ENCODE measurements at regions not wholly inside any gene's neighbourhood (a gene's known extent, or its start where the extent isn't known, plus 50 kb on each side); places are given as distances from the start of the nearest gene placed in this dataset.

DNA sequence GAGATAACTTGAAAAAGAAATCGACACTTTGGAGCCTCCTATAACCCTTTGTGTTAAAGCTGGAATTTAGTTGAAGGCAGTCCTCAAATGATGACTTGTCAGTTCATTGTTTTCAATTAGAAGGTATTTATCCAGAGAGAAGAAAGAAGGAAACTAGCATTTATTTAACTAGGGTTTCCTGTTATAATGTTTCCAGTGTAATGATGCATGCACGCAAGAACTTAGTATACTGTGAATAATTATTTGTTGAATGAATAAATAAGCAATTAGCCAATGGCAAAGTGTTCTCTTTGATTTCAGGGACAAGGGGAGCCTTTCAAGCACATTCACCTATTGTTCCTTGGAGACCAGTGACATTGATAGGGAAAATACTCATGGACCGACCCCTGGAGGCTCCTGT lies 307.4 kb downstream of the KLF5 start:
- DNase-seq = no peak

- no peak for DNase-seq
Measured at GRCh38 chr13:73365681-73366080, 306.9 kb downstream of the KLF5 start.

- DNase-seq = no peak
Measured at GRCh38 chr13:73365252-73365651, 306.4 kb downstream of the KLF5 start.

DNA sequence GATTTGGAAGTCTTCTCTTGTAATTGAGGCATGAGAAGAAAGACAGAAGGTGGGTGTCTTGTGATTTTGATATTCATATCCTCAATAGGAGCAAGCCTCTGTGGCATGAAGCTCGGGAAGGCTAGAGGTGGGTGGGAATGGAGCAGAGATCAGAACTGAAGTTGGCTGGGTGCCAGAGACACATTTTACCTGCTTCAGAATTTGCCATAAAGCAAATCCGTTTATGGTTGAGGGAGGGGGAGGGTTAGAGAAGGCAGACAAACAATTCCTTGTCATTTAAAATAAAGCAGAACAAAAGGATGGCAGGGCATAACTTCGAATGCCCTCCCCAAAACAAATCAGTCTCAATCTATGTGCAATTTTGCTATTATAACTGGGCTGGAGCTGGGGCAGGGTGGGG lies 305.9 kb downstream of the KLF5 start:
- no peak for DNase-seq

DNA sequence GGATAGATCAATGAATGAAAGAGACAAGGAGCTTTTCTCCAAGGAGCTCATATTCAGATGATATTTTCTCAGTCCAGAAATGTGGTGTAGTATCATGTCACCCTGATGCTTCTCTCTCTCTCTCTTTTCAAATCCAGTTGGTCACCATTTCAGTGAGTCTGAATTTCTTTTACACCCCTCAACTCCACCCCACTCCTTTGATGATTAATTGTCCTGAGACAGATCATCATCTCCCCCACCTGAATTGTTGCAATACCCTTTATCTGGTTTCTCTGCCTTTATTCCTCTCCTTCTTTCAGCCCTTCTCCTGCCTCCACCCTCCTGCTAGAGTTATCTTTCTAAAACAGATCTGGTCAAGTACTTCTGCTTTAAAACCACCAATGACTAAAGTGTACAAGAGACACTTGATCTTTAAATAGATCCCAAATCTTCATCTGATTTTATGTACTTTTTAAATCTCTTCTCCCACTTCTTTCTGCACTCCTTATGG lies 299.8 kb downstream of the KLF5 start:
- no peak for DNase-seq

DNA sequence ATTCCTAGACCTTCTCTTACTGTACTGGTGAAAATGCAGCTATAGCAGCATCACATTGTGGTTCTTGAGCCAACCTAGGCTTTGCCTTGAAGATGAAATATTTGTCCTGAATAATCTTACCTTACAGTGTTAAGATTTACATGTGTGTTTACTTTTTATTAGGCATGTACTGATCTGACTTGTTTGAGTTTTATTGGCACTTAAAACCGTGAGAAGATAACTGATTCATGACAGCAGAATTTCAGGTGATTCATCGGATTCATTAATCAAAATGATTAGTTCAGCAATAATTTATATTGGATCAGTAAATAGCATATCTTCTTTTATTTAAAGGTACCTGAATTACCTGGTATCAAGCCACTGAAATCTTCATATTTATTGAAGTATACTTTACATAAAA lies 296.3 kb downstream of the KLF5 start:
- no peak for DNase-seq

- no peak for DNase-seq
Measured at GRCh38 chr13:73351730-73352129, 292.9 kb downstream of the KLF5 start.

DNA sequence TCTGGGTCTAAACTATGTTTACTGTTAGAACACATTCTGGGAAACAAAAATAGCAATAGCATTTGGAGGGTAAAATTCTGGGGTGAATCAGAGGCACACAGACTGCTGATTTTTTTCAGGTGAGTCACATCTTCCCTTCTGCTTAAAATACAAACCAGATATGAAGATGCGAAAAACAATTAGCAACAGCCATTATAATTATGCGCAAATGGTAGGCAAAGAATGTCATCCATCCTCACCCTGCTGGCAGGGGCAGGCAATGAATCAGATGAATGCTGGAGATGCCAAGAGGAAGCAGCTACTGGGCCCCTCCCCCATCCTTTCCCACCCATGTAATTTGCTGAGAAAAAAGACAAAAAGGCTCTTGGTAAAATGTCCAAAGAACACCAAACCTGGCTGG lies 282.9 kb downstream of the KLF5 start:
- peak in 1 of 2 donors; percentile 6 for DNase-seq

GRCh38 chr13:73340069-73340468 lies 281.3 kb downstream of the KLF5 start:
- DNase-seq = no peak

DNA sequence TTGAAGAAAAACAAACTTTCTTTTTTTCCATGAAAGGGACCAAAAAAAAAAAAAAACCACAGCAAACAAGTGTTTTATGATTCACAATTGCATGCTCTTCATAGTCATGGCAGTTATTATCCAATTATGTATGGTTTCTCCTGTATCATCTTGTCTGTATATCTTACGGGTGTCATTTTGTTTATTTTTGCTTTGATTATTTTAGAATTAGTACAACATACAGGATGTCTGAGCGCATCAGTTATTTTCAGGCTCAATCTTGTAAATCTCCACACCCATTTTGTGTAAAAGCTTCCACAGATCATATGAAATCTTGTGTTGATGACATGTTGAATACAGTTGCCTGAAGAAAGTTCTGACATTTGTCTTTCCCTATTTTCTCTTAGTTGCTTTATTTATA lies 280.3 kb downstream of the KLF5 start:
- no peak for DNase-seq

- DNase-seq = no peak
Measured at GRCh38 chr13:73338389-73338788, 279.6 kb downstream of the KLF5 start.

- no peak for DNase-seq
Measured at GRCh38 chr13:73337532-73337931, 278.7 kb downstream of the KLF5 start.

- no peak for DNase-seq
Measured at GRCh38 chr13:73336773-73337172, 278.0 kb downstream of the KLF5 start.

- no peak for DNase-seq
Measured at GRCh38 chr13:73335944-73336343, 277.1 kb downstream of the KLF5 start.

GRCh38 chr13:73335210-73335609 lies 276.4 kb downstream of the KLF5 start:
- DNase-seq = no peak

DNA sequence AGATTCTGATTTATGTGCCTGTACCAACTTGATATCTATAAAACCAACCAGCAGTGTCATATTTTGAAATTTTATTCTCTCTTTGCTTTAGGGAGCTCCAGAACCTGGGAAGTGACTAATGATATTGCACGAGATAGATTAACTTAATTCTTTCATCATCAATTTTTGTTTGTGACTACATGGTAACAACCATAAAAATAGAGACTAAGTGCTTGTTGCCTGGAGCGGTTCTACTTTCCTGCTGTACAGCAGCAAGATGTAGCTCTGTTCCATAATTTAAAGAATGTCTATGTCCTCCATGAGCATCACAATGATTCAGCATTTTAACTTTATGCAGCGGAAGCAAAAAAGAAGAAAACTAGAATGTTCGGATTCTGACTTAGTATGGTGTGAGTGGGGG lies 275.6 kb downstream of the KLF5 start:
- no peak for DNase-seq

GRCh38 chr13:73331556-73331955 lies 272.8 kb downstream of the KLF5 start:
- no peak for DNase-seq

GRCh38 chr13:73329355-73329754 lies 270.6 kb downstream of the KLF5 start:
- DNase-seq = no peak

- no peak for DNase-seq
Measured at GRCh38 chr13:73327579-73327978, 268.8 kb downstream of the KLF5 start.

DNA sequence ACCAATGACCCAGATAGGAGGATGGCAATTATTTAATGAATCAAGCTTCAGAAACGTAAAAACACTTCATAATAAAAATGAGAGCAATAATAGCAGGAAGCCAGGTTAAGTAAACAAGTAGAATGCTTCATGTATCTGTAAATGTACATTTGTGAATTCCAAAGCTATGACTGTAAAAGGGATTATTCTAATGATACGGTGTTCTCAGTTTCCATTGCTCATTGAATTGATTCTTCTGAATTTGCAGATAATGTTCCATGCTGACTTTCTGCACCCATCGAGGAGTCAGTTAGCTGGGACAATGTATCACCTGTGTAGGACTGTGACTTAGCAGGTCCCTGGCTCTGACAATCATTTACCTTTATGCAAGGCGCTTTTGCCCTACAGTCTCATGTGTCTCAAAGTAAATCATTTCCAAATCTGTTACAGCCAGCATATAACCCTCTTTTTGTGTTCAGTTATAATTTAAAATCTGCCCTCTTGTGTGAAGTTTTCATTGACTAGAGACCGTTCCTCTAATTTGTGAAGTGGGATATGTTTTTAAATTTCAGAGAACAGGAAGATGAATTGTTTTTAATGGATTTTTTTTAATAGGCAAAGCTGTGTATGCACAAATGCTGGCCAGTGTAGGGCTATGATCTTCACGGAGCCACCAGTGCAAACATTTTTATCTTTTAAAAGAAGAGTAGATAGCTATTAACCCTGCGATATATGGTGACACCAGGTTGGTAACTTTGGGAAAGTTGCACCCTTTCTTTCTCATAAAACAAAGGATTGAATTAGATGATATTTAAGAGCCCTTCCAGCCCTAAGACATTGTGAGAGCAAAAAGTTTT lies 267.1 kb downstream of the KLF5 start:
- DNase-seq = no peak

- DNase-seq = no peak
Measured at GRCh38 chr13:73324842-73325722, 266.3 kb downstream of the KLF5 start.

DNA sequence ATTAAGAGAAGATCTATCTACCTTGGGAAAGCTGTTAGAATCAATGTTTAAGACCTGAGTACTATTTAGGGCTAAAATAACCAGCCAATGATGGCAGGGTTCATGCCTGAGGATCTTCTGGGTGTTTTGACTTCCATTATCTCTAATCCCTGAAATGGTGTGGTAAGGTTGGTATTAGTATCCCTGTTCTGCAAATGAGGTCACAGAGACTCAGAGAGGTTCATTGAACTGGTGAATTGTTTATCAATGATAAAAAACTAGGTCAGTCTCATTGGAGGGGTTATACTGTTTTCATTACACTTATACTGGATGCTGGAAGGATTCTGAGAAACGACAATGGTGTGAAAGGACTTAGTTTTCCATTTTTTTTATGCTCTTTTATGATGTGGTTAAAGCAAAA lies 264.8 kb downstream of the KLF5 start:
- DNase-seq = no peak

DNA sequence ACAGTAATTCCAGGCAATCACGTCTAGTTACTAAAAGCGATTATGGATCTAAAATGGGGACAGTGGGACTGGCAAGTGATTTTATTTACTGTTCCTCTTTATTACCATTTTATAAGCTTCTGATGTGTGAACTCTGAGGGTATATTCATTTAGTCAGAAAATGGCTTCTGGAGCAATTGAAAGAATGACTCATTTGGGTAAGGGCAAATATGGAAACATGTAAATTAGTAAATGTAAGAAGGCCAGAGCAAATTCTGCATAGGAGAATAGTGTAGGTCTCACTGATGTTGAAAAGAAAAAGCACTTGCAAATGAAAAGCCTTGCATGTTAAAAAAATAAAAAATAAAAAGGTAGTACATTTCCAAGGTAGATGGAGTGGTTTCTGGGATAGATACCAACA lies 262.2 kb downstream of the KLF5 start:
- DNase-seq = no peak

DNA sequence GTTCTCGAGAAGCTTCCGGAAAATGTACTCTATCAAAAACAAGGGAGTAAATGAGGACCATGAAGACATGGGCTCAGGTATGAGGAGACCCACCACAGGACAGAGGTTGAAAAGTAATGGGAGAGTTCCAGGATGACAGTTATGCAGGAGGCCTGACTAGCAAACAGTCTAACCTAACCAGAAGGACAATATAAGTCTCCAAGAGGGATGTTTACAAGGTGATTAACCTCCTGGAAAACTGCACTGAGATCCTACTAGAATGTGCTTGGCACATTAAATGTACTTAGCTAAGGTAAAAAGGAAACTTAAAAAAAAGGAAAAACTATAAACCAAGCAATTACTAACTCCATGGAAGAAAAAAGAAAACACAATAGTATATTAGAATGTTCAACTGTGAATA lies 258.3 kb downstream of the KLF5 start:
- DNase-seq = no peak

Data from stimulated activated CD4-positive, alpha-beta T cell treated with anti-CD3 and anti-CD28 coated beads, Interleukin-2, amount 100 ng/mL, for 24 hours (primary cell).